Epithelial cell of proximal tubule (primary cell): ENCODE measurements at regions not wholly inside any gene's neighbourhood (a gene's known extent, or its start where the extent isn't known, plus 50 kb on each side); places are given as distances from the start of the nearest gene placed in this dataset.
A peak's percentile ranks its signal among the peaks of the same experiment; 100 is the strongest.
"Not testable (repeated sequence)": the region's sequence is repeated elsewhere in the genome, so short reads cannot be mapped to it uniquely, and the experiment has no call there.

Experiments used
- DNase-seq: peaks from one replicate; pipeline ENCODE4 v3.0.0-alpha.2; 2011; ENCODE audit warnings: low read depth
- H3K4me3 ChIP-seq: 2 replicates; pipeline ENCODE4 v1.5.1; 2011; ENCODE audit warnings: low read depth, mild to moderate bottlenecking, low read length
- CTCF ChIP-seq: conservative IDR thresholded peaks from 2 replicates; pipeline ENCODE4 v1.5.1; 2012; ENCODE audit warnings: low read depth, mild to moderate bottlenecking, low read length

GRCh38 chr15:91413142-91413541 lies 313.1 kb downstream of the SV2B start:
- DNase-seq, result no peak
- TF ChIP-seq CTCF, result no peak
- H3K4me3 ChIP-seq, result no peak overlapping the region

GRCh38 chr15:91414124-91414523 lies 314.1 kb downstream of the SV2B start:
- H3K4me3 ChIP-seq, result no peak overlapping the region
- no peak for TF ChIP-seq CTCF
- DNase-seq, result no peak

GRCh38 chr15:91415258-91415657 lies 315.2 kb downstream of the SV2B start:
- DNase-seq, H3K4me3 ChIP-seq: not testable (repeated sequence)

- no peak overlapping the region for H3K4me3 ChIP-seq
- TF ChIP-seq CTCF, result no peak
- DNase-seq, result no peak
These were observed 320.6 kb downstream of the SV2B start for GRCh38 chr15:91420689-91421088.

GRCh38 chr15:91422797-91423196 lies 322.7 kb downstream of the SV2B start:
- DNase-seq, result no peak
- no peak for TF ChIP-seq CTCF
- no peak overlapping the region for H3K4me3 ChIP-seq

- H3K4me3 ChIP-seq, result no peak overlapping the region
- no peak for TF ChIP-seq CTCF
- DNase-seq, result no peak
These were observed 323.9 kb downstream of the SV2B start for GRCh38 chr15:91424001-91424400.

- no peak for TF ChIP-seq CTCF
These were observed 326.4 kb downstream of the SV2B start for GRCh38 chr15:91426412-91426811.

GRCh38 chr15:91429973-91430372 lies 329.9 kb downstream of the SV2B start:
- no peak for TF ChIP-seq CTCF
- no peak for DNase-seq
- no peak overlapping the region for H3K4me3 ChIP-seq

More at GRCh38 chr15:91426412-91426811, 326.4 kb downstream of the SV2B start:
- H3K4me3 ChIP-seq, result no peak overlapping the region
- DNase-seq, result peak; percentile 89
